ENCODE measurements at regions not wholly inside any gene's neighbourhood (a gene's known extent, or its start where the extent isn't known, plus 50 kb on each side); places are given as distances from the start of the nearest gene placed in this dataset.

DNA sequence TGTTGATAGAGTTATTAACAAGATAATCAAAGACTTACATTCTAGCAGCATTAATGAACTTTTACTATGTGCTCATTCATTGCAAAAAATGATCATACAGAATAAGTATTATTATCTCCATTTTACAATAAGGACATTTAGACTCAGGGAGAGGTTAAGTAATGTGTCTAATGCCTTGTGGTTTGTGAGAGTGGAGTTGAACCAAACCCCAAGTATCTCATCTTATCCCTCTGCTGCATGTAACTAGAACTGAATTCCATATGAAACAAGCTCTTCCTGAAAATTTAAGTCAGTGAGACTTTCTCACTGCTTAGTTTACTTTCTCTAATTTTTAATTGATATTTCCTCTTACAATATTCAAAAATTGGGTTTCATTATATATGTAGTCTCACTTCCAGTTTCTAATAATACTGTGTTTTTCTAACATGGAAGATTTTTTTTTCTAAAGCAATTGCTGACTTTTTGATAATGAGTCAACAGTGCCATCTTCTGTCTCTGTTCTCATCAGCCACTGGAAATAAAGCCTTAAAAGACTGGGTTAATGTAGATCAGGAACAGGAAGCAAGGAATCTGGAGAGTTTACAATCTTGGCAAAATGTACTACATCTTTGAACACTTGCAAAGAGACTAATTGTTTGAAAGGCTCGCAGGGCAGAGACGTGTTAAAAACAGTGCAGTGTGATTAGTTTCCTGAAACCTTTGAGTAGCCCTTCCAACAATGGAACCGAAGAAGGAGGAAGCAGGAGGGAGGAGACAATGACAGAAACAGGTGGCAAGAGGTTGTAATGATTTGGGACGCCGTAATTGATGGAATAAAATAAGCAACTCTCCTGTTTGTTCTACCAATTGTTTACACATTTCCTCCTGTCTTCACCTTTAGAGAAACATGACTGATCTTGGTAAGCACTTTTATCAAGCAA, 567.6 kb downstream of the MRPL39 start:
- no peak for DNase-seq
- no peak for ATAC-seq (ENCODE audit: low FRiP score in 2 of 2)
- Histone ChIP-seq H3K4me3 (no peak overlapping the region), H3K4me1 (no peaks in the 10 kb centered on the region), H3K27ac (no peak overlapping the region), H3K36me3 (no peaks in the 10 kb centered on the region), H3K9me3 (no peaks in the 10 kb centered on the region), H3K27me3 (no peaks in the 10 kb centered on the region)
- WGBS, 2 donors, result 1 to 3% methylated on average over 5 of the region's 5 CpGs
- TF ChIP-seq CTCF (IDR thresholded peaks at IDR 0.05) (no peak), POLR2AphosphoS5 (IDR thresholded peaks at IDR 0.05) (no peak), POLR2A (IDR thresholded peaks at IDR 0.05) (no peak), EP300 (IDR thresholded peaks at IDR 0.05) (no peak)

DNA sequence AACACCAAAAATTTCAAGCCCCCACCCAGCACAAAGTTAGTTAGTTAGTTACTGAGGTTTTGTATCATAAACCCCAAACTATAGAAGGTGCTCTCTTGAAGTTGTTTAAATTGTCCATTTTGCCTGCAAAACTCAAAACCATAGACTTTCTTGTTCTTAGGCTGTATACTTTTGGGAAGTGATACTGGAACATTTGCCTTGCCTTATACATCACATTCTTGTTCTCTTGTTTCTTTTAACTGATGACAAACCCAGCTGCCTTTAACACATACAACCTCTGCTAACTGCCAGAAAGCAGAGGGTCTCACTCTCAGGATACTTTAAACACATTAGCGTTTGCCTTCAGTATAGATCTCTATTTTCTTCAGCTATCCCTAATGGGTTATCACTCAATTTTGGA, 570.5 kb downstream of the MRPL39 start:
- Histone ChIP-seq H3K9me3 (no peaks in the 10 kb centered on the region), H3K4me1 (no peaks in the 10 kb centered on the region), H3K27me3 (no peaks in the 10 kb centered on the region), H3K36me3 (no peaks in the 10 kb centered on the region), H3K27ac (no peak overlapping the region), H3K4me3 (no peak overlapping the region)
- TF ChIP-seq CTCF (IDR thresholded peaks at IDR 0.05) (no peak), POLR2AphosphoS5 (IDR thresholded peaks at IDR 0.05) (no peak), EP300 (IDR thresholded peaks at IDR 0.05) (no peak), POLR2A (IDR thresholded peaks at IDR 0.05) (no peak)
- WGBS, 2 donors, result 73 to 79% methylated on average over 1 of the region's 1 CpG
- ATAC-seq (ENCODE audit: low FRiP score in 2 of 2), result no peak
- DNase-seq, result no peak

DNA sequence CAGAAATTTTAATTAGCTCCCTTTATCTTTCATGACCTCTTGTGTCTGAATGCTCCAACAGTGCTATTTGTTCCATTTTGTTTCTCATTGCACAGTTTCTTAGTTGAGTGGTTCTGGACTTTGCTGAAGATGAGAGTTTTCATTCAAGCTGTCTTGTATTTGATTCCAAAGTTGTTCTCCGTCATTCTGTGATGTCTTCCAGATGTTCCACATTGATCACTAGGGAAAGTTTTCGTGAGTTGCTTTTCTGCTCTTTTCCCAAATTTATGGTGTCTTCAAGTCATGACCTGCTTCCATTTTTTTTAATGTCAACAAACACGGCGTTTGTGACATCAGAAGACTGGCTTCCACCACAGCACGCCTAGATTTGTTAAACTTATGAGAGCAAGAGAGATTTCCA, 575.5 kb downstream of the MRPL39 start:
- Histone ChIP-seq H3K9me3 (no peaks in the 10 kb centered on the region), H3K4me1 (no peaks in the 10 kb centered on the region), H3K4me3 (no peak overlapping the region), H3K36me3 (no peaks in the 10 kb centered on the region), H3K27me3 (no peaks in the 10 kb centered on the region), H3K27ac (no peak overlapping the region)
- 76 to 77% methylated on average over 5 of the region's 5 CpGs for WGBS, 2 donors
- no peak for ATAC-seq (ENCODE audit: low FRiP score in 2 of 2)
- TF ChIP-seq CTCF (IDR thresholded peaks at IDR 0.05) (no peak), POLR2A (IDR thresholded peaks at IDR 0.05) (no peak), EP300 (IDR thresholded peaks at IDR 0.05) (no peak), POLR2AphosphoS5 (IDR thresholded peaks at IDR 0.05) (no peak)
- DNase-seq, result no peak

DNA sequence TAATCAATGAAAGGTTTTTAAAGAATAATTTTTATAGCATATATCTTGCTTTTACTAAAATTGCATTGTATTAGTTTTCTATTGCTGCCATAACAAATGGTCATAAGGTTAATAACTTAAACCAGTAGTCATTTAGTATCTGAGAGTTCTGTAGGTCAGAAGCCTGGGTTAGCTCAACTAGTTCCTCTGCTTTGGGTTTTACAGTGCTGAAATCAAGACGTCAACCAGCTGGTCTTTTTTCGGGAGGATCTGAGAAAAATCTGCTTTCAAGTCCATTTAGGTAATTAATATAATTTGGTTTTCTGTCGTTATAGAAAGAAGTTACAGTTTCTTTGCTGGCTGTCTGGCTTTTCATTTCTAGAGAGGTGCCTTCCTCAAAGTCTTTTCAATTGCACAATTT, 577.7 kb downstream of the MRPL39 start:
- TF ChIP-seq POLR2AphosphoS5 (IDR thresholded peaks at IDR 0.05) (no peak), CTCF (IDR thresholded peaks at IDR 0.05) (no peak), EP300 (IDR thresholded peaks at IDR 0.05) (no peak), POLR2A (IDR thresholded peaks at IDR 0.05) (no peak)

DNA sequence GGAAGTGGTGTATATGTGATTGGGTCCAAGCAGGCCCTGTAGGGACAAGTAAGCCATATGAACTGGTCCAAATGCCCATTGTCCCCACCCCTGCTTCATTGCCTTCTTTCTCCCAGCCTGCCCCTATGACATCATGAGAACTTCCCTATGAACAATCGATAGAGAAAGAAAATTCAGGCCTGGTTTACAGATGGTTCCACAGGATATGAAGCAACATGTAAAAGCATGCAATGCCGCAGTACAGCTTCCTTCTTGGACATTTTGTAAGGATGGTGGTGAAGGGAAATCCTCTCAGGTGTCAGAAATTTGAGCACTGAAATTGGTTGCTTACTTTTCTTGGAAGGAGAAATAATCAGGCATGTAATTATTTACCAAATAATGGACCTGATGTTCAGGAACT, 581.7 kb downstream of the MRPL39 start:
- no peak overlapping the region for H3K4me3 ChIP-seq
- no peak overlapping the region for H3K27ac ChIP-seq
- ATAC-seq (ENCODE audit: low FRiP score in 2 of 2) (no peak), DNase-seq (no peak)
- H3K27me3 ChIP-seq, result no peaks in the 10 kb centered on the region
- WGBS, 2 donors, result 66 to 78% methylated on average over 2 of the region's 2 CpGs
- no peaks in the 10 kb centered on the region for H3K36me3 ChIP-seq
- H3K4me1 ChIP-seq, result no peaks in the 10 kb centered on the region
- no peak for TF ChIP-seq EP300 (IDR thresholded peaks at IDR 0.05)
- TF ChIP-seq POLR2AphosphoS5 (IDR thresholded peaks at IDR 0.05), result no peak
- TF ChIP-seq POLR2A (IDR thresholded peaks at IDR 0.05), result no peak
- H3K9me3 ChIP-seq, result no peaks in the 10 kb centered on the region

More for the DNA sequence above, 577.7 kb downstream of the MRPL39 start:
- WGBS, 2 donors, result 49 to 51% methylated on average over 3 of the region's 3 CpGs
- Histone ChIP-seq H3K4me3 (no peak overlapping the region), H3K27ac (no peak overlapping the region), H3K4me1 (no peaks in the 10 kb centered on the region), H3K9me3 (no peaks in the 10 kb centered on the region), H3K36me3 (no peaks in the 10 kb centered on the region), H3K27me3 (no peaks in the 10 kb centered on the region)
- DNase-seq (no peak), ATAC-seq (ENCODE audit: low FRiP score in 2 of 2) (no peak)
